ENCODE measurements at regions not wholly inside any gene's neighbourhood (a gene's known extent, or its start where the extent isn't known, plus 50 kb on each side); places are given as distances from the start of the nearest gene placed in this dataset.

GRCh38 chr18:37937287-37937686 is 371.7 kb upstream of the CELF4 start:
- no peaks in the 10 kb centered on the region for H3K4me1 ChIP-seq (ENCODE audit: insufficient read depth)
- H4K20me1 ChIP-seq (replicated peaks; ENCODE audit: insufficient read depth) = no peaks in the 10 kb centered on the region
- no peak overlapping the region for H3K4me3 ChIP-seq
- ATAC-seq (no peak), DNase-seq (ENCODE audit: low spot score) (no peak)
- 0 out of 2 replicates have a peak, but pooled peaks cover 2% of the 10 kb centered on the region for H3K9me2 ChIP-seq (ENCODE audit: insufficient read depth)
- Mint-ChIP-seq H3K9me3 (peaks cover 16% of the 10 kb centered on the region), H3K27ac (no peak overlapping the region), H3K27me3 (ENCODE audit: insufficient read depth, low read depth, poor library complexity) (peaks cover 2% of the 10 kb centered on the region), H3K36me3 (ENCODE audit: low read depth) (peaks cover 4% of the 10 kb centered on the region), H3K4me1 (no peaks in the 10 kb centered on the region), H3K4me3 (no peak overlapping the region)
- H3K27ac ChIP-seq (ENCODE audit: low read depth) = no peak overlapping the region
- no peaks in the 10 kb centered on the region for H3F3A ChIP-seq (replicated peaks; ENCODE audit: low read depth)
- H3K27me3 ChIP-seq (ENCODE audit: insufficient read depth) = no peaks in the 10 kb centered on the region
- no peak overlapping the region for H3K4me2 ChIP-seq
- H3K79me2 ChIP-seq (replicated peaks; ENCODE audit: insufficient read depth) = no peaks in the 10 kb centered on the region
- H2AFZ ChIP-seq = peak overlapping the region; percentile 18; the same call in 1 of the 2 replicates
- no peaks in the 10 kb centered on the region for H3K36me3 ChIP-seq (ENCODE audit: insufficient read depth)
- no peak for TF ChIP-seq ZNF114 (CRISPR knock-in tag; IDR thresholded peaks at IDR 0.05)
- TF ChIP-seq CTCF (conservative IDR thresholded peaks at IDR 0.05; ENCODE audit: low read depth in 2 of 2) = 0 out of 4 replicates have a peak, but pooled peaks of 1 of the 2 experiments have one; percentile 14

- ATAC-seq (no peak), DNase-seq (ENCODE audit: low spot score) (no peak)
- Mint-ChIP-seq H3K27me3 (ENCODE audit: insufficient read depth, low read depth, poor library complexity) (peaks cover 2% of the 10 kb centered on the region), H3K9me3 (peaks cover 17% of the 10 kb centered on the region), H3K27ac (no peak overlapping the region), H3K4me1 (no peaks in the 10 kb centered on the region), H3K4me3 (no peak overlapping the region), H3K36me3 (ENCODE audit: low read depth) (peaks cover 9% of the 10 kb centered on the region)
- TF ChIP-seq JUNB (IDR thresholded peaks at IDR 0.05; ENCODE audit: unreplicated experiment) (no peak), ZNF331 (CRISPR knock-in tag; IDR thresholded peaks at IDR 0.05; ENCODE audit: low read depth) (no peak), EZH2 (IDR thresholded peaks at IDR 0.05; ENCODE audit: low read depth, unreplicated experiment) (no peak), REST (IDR thresholded peaks at IDR 0.05; ENCODE audit: unreplicated experiment) (no peak), NANOG (IDR thresholded peaks at IDR 0.05; ENCODE audit: borderline replicate concordance) (no peak)
- H3K4me3 ChIP-seq = no peak overlapping the region
- no peaks in the 10 kb centered on the region for H3K36me3 ChIP-seq (ENCODE audit: insufficient read depth)
- H3K4me1 ChIP-seq (ENCODE audit: insufficient read depth) = no peaks in the 10 kb centered on the region
- no peaks in the 10 kb centered on the region for H4K20me1 ChIP-seq (replicated peaks; ENCODE audit: insufficient read depth)
- H3K9me2 ChIP-seq (ENCODE audit: insufficient read depth) = peaks cover 5% of the 10 kb centered on the region; the same call in 1 of the 2 replicates
- H3K27ac ChIP-seq (ENCODE audit: low read depth) = no peak overlapping the region
- no peaks in the 10 kb centered on the region for H3F3A ChIP-seq (replicated peaks; ENCODE audit: low read depth)
- no peak overlapping the region for H3K4me2 ChIP-seq
- H2AFZ ChIP-seq = no peak overlapping the region
- no peaks in the 10 kb centered on the region for H3K79me2 ChIP-seq (replicated peaks; ENCODE audit: insufficient read depth)
- H3K27me3 ChIP-seq (ENCODE audit: insufficient read depth) = no peaks in the 10 kb centered on the region
Measured at GRCh38 chr18:37935086-37935485, 369.5 kb upstream of the CELF4 start.

All from GM23338 (cell line).